ENCODE measurements at regions not wholly inside any gene's neighbourhood (a gene's known extent, or its start where the extent isn't known, plus 50 kb on each side); places are given as distances from the start of the nearest gene placed in this dataset.

DNA sequence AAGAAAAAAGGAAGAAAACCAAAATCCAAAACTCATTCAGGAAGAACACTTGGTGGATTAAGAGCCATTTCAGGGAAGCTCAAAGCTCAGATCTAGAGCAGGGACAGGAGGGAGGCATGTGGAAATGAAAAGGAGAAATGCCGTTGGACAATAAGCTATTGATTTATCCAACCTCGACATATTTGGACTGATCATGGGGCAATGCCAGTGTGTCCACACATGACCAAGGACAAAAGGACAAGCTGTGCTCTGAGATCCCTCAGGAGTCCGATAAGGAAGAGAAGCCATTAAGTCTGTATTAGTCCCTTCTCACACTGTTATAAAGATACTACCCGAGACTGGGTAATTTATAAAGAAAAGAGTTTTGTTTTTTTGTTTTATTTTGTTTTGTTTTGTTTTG is 684.0 kb upstream of the CELF2 start:
- no peaks in the 10 kb centered on the region for H3K4me1 ChIP-seq (ENCODE audit: control insufficient read depth, extremely low read depth, insufficient read depth, low read length)
- no peaks in the 10 kb centered on the region for H3K27me3 ChIP-seq (ENCODE audit: control insufficient read depth, extremely low read depth, insufficient read depth, low read length)
- no peak overlapping the region for H3K9ac ChIP-seq (ENCODE audit: control insufficient read depth, extremely low read depth, insufficient read depth, low read length)
- H2AFZ ChIP-seq (ENCODE audit: control insufficient read depth, low read length) = no peak overlapping the region
- no peaks in the 10 kb centered on the region for H3K36me3 ChIP-seq (ENCODE audit: control insufficient read depth in 2 of 2, extremely low read depth in 1 of 2, insufficient read depth in 2 of 2, low read length in 2 of 2)
- no peaks in the 10 kb centered on the region for H4K20me1 ChIP-seq (ENCODE audit: control insufficient read depth, extremely low read depth, insufficient read depth, low read length)
- H3K27ac ChIP-seq (ENCODE audit: control insufficient read depth, insufficient read depth, low read length) = no peak overlapping the region
- no peaks in the 10 kb centered on the region for H3K9me3 ChIP-seq (ENCODE audit: control insufficient read depth, low read depth, low read length)
- no peak for TF ChIP-seq EZH2 (IDR thresholded peaks at IDR 0.05; ENCODE audit: low read length)
- TF ChIP-seq, protein P1, sequence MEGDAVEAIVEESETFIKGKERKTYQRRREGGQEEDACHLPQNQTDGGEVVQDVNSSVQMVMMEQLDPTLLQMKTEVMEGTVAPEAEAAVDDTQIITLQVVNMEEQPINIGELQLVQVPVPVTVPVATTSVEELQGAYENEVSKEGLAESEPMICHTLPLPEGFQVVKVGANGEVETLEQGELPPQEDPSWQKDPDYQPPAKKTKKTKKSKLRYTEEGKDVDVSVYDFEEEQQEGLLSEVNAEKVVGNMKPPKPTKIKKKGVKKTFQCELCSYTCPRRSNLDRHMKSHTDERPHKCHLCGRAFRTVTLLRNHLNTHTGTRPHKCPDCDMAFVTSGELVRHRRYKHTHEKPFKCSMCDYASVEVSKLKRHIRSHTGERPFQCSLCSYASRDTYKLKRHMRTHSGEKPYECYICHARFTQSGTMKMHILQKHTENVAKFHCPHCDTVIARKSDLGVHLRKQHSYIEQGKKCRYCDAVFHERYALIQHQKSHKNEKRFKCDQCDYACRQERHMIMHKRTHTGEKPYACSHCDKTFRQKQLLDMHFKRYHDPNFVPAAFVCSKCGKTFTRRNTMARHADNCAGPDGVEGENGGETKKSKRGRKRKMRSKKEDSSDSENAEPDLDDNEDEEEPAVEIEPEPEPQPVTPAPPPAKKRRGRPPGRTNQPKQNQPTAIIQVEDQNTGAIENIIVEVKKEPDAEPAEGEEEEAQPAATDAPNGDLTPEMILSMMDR (optimal IDR thresholded peaks at IDR 0.05 in 1 of 3, IDR thresholded peaks at IDR 0.05 in 1 of 3, conservative IDR thresholded peaks at IDR 0.05 in 1 of 3; ENCODE audit: extremely low read depth in 1 of 3, insufficient read depth in 2 of 3, low read length in 3 of 3) = no peak
- no peak overlapping the region for H3K4me3 ChIP-seq (ENCODE audit: control insufficient read depth in 2 of 3, extremely low read depth in 1 of 3, insufficient read depth in 2 of 3, low read depth in 1 of 3, low read length in 3 of 3)
- H3K4me2 ChIP-seq (ENCODE audit: control insufficient read depth, extremely low read depth, insufficient read depth, low read depth, low read length) = no peak overlapping the region
- no peaks in the 10 kb centered on the region for H3K9me1 ChIP-seq (ENCODE audit: control insufficient read depth, extremely low read depth, insufficient read depth, low read length)
- no peaks in the 10 kb centered on the region for H3K79me2 ChIP-seq (ENCODE audit: control insufficient read depth, insufficient read depth, low read length)
- no peak for FAIRE-seq
- DNase-seq (ENCODE audit: low read depth, low spot score) = no peak
- dilution Hi-C loops (cut with MboI; ENCODE audit: extremely low pct_ligation_motif_present, low sequenced_read_pairs) = no loop called here

- no peak overlapping the region for H3K27ac ChIP-seq (ENCODE audit: control insufficient read depth, insufficient read depth, low read length)
- H3K79me2 ChIP-seq (ENCODE audit: control insufficient read depth, insufficient read depth, low read length) = no peaks in the 10 kb centered on the region
- no peak for FAIRE-seq
- DNase-seq (ENCODE audit: low read depth, low spot score) = no peak
- H3K9me3 ChIP-seq (ENCODE audit: control insufficient read depth, low read depth, low read length) = no peaks in the 10 kb centered on the region
- no peak overlapping the region for H3K4me2 ChIP-seq (ENCODE audit: control insufficient read depth, extremely low read depth, insufficient read depth, low read depth, low read length)
- no peak overlapping the region for H3K9ac ChIP-seq (ENCODE audit: control insufficient read depth, extremely low read depth, insufficient read depth, low read length)
- no peaks in the 10 kb centered on the region for H3K36me3 ChIP-seq (ENCODE audit: control insufficient read depth in 2 of 2, extremely low read depth in 1 of 2, insufficient read depth in 2 of 2, low read length in 2 of 2)
- no peaks in the 10 kb centered on the region for H3K4me1 ChIP-seq (ENCODE audit: control insufficient read depth, extremely low read depth, insufficient read depth, low read length)
- no peaks in the 10 kb centered on the region for H4K20me1 ChIP-seq (ENCODE audit: control insufficient read depth, extremely low read depth, insufficient read depth, low read length)
- TF ChIP-seq, protein P1 (optimal IDR thresholded peaks at IDR 0.05 in 1 of 3, IDR thresholded peaks at IDR 0.05 in 1 of 3, conservative IDR thresholded peaks at IDR 0.05 in 1 of 3; ENCODE audit: extremely low read depth in 1 of 3, insufficient read depth in 2 of 3, low read length in 3 of 3) = no peak
- no peak for TF ChIP-seq EZH2 (IDR thresholded peaks at IDR 0.05; ENCODE audit: low read length)
- dilution Hi-C loops (cut with MboI; ENCODE audit: extremely low pct_ligation_motif_present, low sequenced_read_pairs) = no loop called here
- H3K27me3 ChIP-seq (ENCODE audit: control insufficient read depth, extremely low read depth, insufficient read depth, low read length) = no peaks in the 10 kb centered on the region
- no peaks in the 10 kb centered on the region for H3K9me1 ChIP-seq (ENCODE audit: control insufficient read depth, extremely low read depth, insufficient read depth, low read length)
- no peak overlapping the region for H3K4me3 ChIP-seq (ENCODE audit: control insufficient read depth in 2 of 3, extremely low read depth in 1 of 3, insufficient read depth in 2 of 3, low read depth in 1 of 3, low read length in 3 of 3)
- H2AFZ ChIP-seq (ENCODE audit: control insufficient read depth, low read length) = no peak overlapping the region
Measured at GRCh38 chr10:10338339-10338738, 679.3 kb upstream of the CELF2 start.
